Keratinocyte (primary cell): ENCODE measurements at regions not wholly inside any gene's neighbourhood (a gene's known extent, or its start where the extent isn't known, plus 50 kb on each side); places are given as distances from the start of the nearest gene placed in this dataset.

ENCODE experiments used
- DNase-seq: peaks from one replicate; pipeline ENCODE4 v3.0.0-alpha.2; 2011; ENCODE audit warnings: low read depth, missing footprints, low spot score
- FAIRE-seq: peaks from 2 replicates; lab custom pipeline; 2011; peaks lifted over from hg19 to GRCh38; lab: Jason Lieb, UNC
- H2AFZ ChIP-seq: 2 replicates; pipeline ENCODE4 v1.6.0; 2012; ENCODE audit warnings: low read length, control low read depth, inconsistent platforms; ENCODE audit not compliant: control insufficient read depth
- H3K27ac ChIP-seq: 2 replicates; pipeline ENCODE4 v1.5.1; 2011; ENCODE audit warnings: low read length; ENCODE audit not compliant: control insufficient read depth, insufficient read depth
- H3K27me3 ChIP-seq: 3 replicates; pipeline ENCODE4 v1.6.0; 2011; ENCODE audit warnings: low read length; ENCODE audit not compliant: control insufficient read depth, insufficient read depth; ENCODE audit errors: extremely low read depth
- H3K36me3 ChIP-seq, 2 experiments: 2 replicates in 1 of 2; 3 replicates in 1 of 2; pipeline ENCODE4 v1.5.1; 2011; ENCODE audit warnings: low read length in 2 of 2, mild to moderate bottlenecking in 1 of 2; ENCODE audit not compliant: control insufficient read depth in 2 of 2, insufficient read depth in 2 of 2; ENCODE audit errors: extremely low read depth in 1 of 2
- H3K4me1 ChIP-seq: 3 replicates; pipeline ENCODE4 v1.5.1; 2011; ENCODE audit warnings: low read length; ENCODE audit not compliant: control insufficient read depth, insufficient read depth; ENCODE audit errors: extremely low read depth
- H3K4me2 ChIP-seq: 3 replicates; pipeline ENCODE4 v1.6.0; 2011; ENCODE audit warnings: low read depth, low read length; ENCODE audit not compliant: control insufficient read depth, insufficient read depth; ENCODE audit errors: extremely low read depth
- H3K4me3 ChIP-seq, 3 experiments: fragments of 200-600 bp in 1 of 3; sonication (generic) in 1 of 3; 2 replicates in 2 of 3; 3 replicates in 1 of 3; pipeline ENCODE4 v1.5.1; 2011 to 2016; ENCODE audit warnings: low read length in 3 of 3, mild to moderate bottlenecking in 3 of 3, control low read depth in 2 of 3, inconsistent platforms in 1 of 3, low read depth in 1 of 3, mixed read lengths in 1 of 3, mixed run types in 1 of 3, moderate library complexity in 1 of 3; ENCODE audit not compliant: control insufficient read depth in 2 of 3, insufficient read depth in 2 of 3; ENCODE audit errors: extremely low read depth in 1 of 3
- H3K79me2 ChIP-seq: 2 replicates; pipeline ENCODE4 v1.6.0; 2012; ENCODE audit warnings: low read length; ENCODE audit not compliant: control insufficient read depth, insufficient read depth
- H3K9ac ChIP-seq: 3 replicates; pipeline ENCODE4 v1.6.0; 2011; ENCODE audit warnings: low read length; ENCODE audit not compliant: control insufficient read depth, insufficient read depth; ENCODE audit errors: extremely low read depth
- H3K9me1 ChIP-seq: 3 replicates; pipeline ENCODE4 v1.6.0; 2011; ENCODE audit warnings: low read length; ENCODE audit not compliant: control insufficient read depth, insufficient read depth; ENCODE audit errors: extremely low read depth
- H3K9me3 ChIP-seq: 2 replicates; pipeline ENCODE4 v1.5.1; 2012; ENCODE audit warnings: low read depth, low read length; ENCODE audit not compliant: control insufficient read depth
- H4K20me1 ChIP-seq: 3 replicates; pipeline ENCODE4 v1.6.0; 2011; ENCODE audit warnings: low read length; ENCODE audit not compliant: control insufficient read depth, insufficient read depth; ENCODE audit errors: extremely low read depth
- EZH2 ChIP-seq: IDR thresholded peaks from one replicate; pipeline ENCODE4 v1.6.1; 2012; ENCODE audit warnings: inconsistent platforms, mild to moderate bottlenecking, low read length, moderate library complexity
- dilution Hi-C: fragments of 300-500 bp; cut with MboI; formaldehyde crosslinking; loops from one replicate; pipeline ENCODE4 v1.7.0; 2020; ENCODE audit warnings: low sequenced_read_pairs; ENCODE audit not compliant: extremely low pct_ligation_motif_present
- TF ChIP-seq, protein P1 (sequence below), 3 experiments: IDR thresholded peaks in 1 of 3; conservative IDR thresholded peaks in 1 of 3; optimal IDR thresholded peaks in 1 of 3; 2 replicates in 2 of 3; 3 replicates in 1 of 3; pipeline versions ENCODE3 to v1.5.1; 2011; ENCODE audit warnings: low read length in 3 of 3, mild to moderate bottlenecking in 3 of 3, moderate library complexity in 2 of 3, control low read depth in 1 of 3, inconsistent platforms in 1 of 3; ENCODE audit not compliant: insufficient read depth in 2 of 3; ENCODE audit errors: extremely low read depth in 1 of 3

DNA sequence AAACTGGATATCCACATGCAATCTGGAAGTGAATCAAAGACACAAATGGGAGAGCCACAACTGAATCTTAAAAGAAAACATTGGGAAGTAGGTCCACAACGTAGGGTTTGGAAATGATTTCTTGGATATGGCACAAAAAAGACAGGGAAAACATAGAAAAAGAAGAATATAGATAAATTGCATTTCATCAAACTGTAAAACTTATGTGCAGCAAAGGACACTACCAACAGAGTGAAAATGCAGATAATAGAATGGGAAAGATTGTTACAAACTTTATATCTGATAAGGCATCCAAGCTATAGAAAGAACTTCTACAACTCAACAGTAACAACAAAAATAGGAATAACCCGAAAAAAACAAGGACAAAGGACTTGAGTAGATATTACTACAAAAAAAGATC, 89.6 kb downstream of the ZNF280B start:
- no peak for TF ChIP-seq EZH2
- no peaks in the 10 kb centered on the region for H3K79me2 ChIP-seq
- H3K4me2 ChIP-seq, result no peak overlapping the region
- no peaks in the 10 kb centered on the region for H3K9me1 ChIP-seq
- H3K9me3 ChIP-seq, result no peaks in the 10 kb centered on the region
- no peak overlapping the region for H3K4me3 ChIP-seq
- H3K36me3 ChIP-seq, result no peaks in the 10 kb centered on the region
- DNase-seq (no peak), FAIRE-seq (no peak)
- no peak overlapping the region for H3K27ac ChIP-seq
- no peaks in the 10 kb centered on the region for H3K27me3 ChIP-seq
- no peaks in the 10 kb centered on the region for H3K4me1 ChIP-seq
- H3K9ac ChIP-seq, result no peak overlapping the region
- H2AFZ ChIP-seq, result no peak overlapping the region
- H4K20me1 ChIP-seq, result no peaks in the 10 kb centered on the region
- dilution Hi-C loops, result no loop called here

DNA sequence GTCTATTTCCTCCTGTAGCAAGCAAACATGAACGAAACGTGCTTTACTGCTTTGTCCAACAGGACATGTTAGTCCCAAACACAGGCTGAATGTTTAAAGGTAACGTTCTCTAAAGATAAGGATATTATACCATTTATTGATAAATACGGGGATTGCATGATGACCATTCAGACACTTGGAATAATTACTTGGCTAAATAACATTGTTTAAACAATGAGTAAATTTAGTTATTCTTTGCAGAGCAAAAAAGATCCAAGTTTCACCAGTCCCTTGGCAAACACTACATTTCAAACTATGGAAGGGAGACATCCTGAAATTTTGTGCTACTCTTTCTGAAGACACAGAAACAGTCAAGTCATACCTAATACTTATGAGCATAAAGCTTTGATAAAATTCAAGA, 88.0 kb downstream of the ZNF280B start:
- H3K27ac ChIP-seq, result no peak overlapping the region
- FAIRE-seq (no peak), DNase-seq (no peak)
- no peaks in the 10 kb centered on the region for H3K4me1 ChIP-seq
- TF ChIP-seq EZH2, result no peak
- TF ChIP-seq, protein P1, sequence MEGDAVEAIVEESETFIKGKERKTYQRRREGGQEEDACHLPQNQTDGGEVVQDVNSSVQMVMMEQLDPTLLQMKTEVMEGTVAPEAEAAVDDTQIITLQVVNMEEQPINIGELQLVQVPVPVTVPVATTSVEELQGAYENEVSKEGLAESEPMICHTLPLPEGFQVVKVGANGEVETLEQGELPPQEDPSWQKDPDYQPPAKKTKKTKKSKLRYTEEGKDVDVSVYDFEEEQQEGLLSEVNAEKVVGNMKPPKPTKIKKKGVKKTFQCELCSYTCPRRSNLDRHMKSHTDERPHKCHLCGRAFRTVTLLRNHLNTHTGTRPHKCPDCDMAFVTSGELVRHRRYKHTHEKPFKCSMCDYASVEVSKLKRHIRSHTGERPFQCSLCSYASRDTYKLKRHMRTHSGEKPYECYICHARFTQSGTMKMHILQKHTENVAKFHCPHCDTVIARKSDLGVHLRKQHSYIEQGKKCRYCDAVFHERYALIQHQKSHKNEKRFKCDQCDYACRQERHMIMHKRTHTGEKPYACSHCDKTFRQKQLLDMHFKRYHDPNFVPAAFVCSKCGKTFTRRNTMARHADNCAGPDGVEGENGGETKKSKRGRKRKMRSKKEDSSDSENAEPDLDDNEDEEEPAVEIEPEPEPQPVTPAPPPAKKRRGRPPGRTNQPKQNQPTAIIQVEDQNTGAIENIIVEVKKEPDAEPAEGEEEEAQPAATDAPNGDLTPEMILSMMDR (optimal IDR thresholded peaks at IDR 0.05 in 1 of 3, IDR thresholded peaks at IDR 0.05 in 1 of 3, conservative IDR thresholded peaks at IDR 0.05 in 1 of 3; ENCODE audit: extremely low read depth in 1 of 3, insufficient read depth in 2 of 3, low read length in 3 of 3), result no peak
- no peak overlapping the region for H3K4me3 ChIP-seq
- no peak overlapping the region for H2AFZ ChIP-seq
- no peak overlapping the region for H3K9ac ChIP-seq
- H4K20me1 ChIP-seq, result no peaks in the 10 kb centered on the region
- dilution Hi-C loops, result no loop called here
- no peaks in the 10 kb centered on the region for H3K9me1 ChIP-seq
- no peaks in the 10 kb centered on the region for H3K79me2 ChIP-seq
- H3K9me3 ChIP-seq, result no peaks in the 10 kb centered on the region
- no peaks in the 10 kb centered on the region for H3K36me3 ChIP-seq
- no peak overlapping the region for H3K4me2 ChIP-seq
- H3K27me3 ChIP-seq, result no peaks in the 10 kb centered on the region

DNA sequence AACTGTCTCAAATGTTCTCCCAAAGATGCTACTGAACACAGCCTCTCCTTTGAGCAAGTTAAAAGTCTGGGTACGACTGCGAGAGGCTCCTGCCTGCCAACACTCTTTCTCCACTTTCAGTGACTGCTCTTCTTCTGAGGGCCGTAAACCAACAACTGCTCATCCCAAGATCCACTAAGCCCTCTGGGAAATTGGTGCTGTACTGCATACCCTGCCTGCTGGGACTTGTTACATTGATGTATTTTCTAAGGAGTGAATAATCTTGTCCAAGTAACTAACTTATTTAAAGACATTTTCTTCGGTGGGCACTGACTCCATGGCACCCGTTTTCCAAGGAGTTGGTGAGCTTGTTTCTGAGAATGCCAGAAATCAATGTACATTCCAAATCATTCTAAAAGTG, 87.2 kb downstream of the ZNF280B start:
- H3K9me3 ChIP-seq, result no peaks in the 10 kb centered on the region
- no peak overlapping the region for H3K4me3 ChIP-seq
- no peak for TF ChIP-seq EZH2
- TF ChIP-seq, protein P1 (optimal IDR thresholded peaks at IDR 0.05 in 1 of 3, IDR thresholded peaks at IDR 0.05 in 1 of 3, conservative IDR thresholded peaks at IDR 0.05 in 1 of 3; ENCODE audit: extremely low read depth in 1 of 3, insufficient read depth in 2 of 3, low read length in 3 of 3), result no peak
- no peaks in the 10 kb centered on the region for H3K9me1 ChIP-seq
- H3K4me2 ChIP-seq, result no peak overlapping the region
- dilution Hi-C loops, result no loop called here
- H3K36me3 ChIP-seq, result no peaks in the 10 kb centered on the region
- H3K27me3 ChIP-seq, result peaks cover 4% of the 10 kb centered on the region
- DNase-seq (no peak), FAIRE-seq (no peak)
- no peak overlapping the region for H3K27ac ChIP-seq
- H3K4me1 ChIP-seq, result no peaks in the 10 kb centered on the region
- H3K79me2 ChIP-seq, result no peaks in the 10 kb centered on the region
- H3K9ac ChIP-seq, result no peak overlapping the region
- H4K20me1 ChIP-seq, result no peaks in the 10 kb centered on the region
- no peak overlapping the region for H2AFZ ChIP-seq
